K562 (cell line): ENCODE measurements at regions not wholly inside any gene's neighbourhood (a gene's known extent, or its start where the extent isn't known, plus 50 kb on each side); places are given as distances from the start of the nearest gene placed in this dataset.

Source experiments
- ATAC-seq: fragments of 200-7000 bp; cut with Tn5 transposase; 3 replicates; pipeline ENCODE4 v1.9.1; 2020; ENCODE audit warnings: moderate library complexity
- BruUV-seq: library from RNA; stranded (reverse); fragments of 400-500 nt; replicated peaks from 2 replicates; lab custom pipeline; 2021; lab: Mats Ljungman, UMichigan
- CTCF ChIA-PET: fragments of 300-600 bp; formaldehyde crosslinking; extraction: SDS; loops from one replicate; lab custom pipeline; 2021; ENCODE audit warnings: low intra/inter-chr PET ratio; lab: Yijun Ruan, JAX
- POLR2A ChIA-PET: fragments of 300-600, 350-650 bp; sonication (Branson Sonifier 250); formaldehyde crosslinking; extraction: SDS; loops from one replicate; lab custom pipeline; 2021; ENCODE audit warnings: antibody characterized with exemption, inconsistent platforms; lab: Yijun Ruan, JAX
- DNase-seq, 4 experiments: peaks; one replicate each; pipeline versions ENCODE4 v3.0.0 to v3.0.0-alpha.2; 2011 to 2018; ENCODE audit warnings: low spot score in 3 of 4, mixed read lengths in 3 of 4; ENCODE audit errors: extremely low read depth in 1 of 4
- FAIRE-seq: peaks from 2 replicates; lab custom pipeline; 2011; peaks lifted over from hg19 to GRCh38; lab: Jason Lieb, UNC
- H2AFZ ChIP-seq: 2 replicates; pipeline ENCODE4 v1.6.0; 2011; ENCODE audit warnings: low read depth, low read length, control low read depth, inconsistent platforms
- H3K27ac ChIP-seq: fragments of 200-600 bp; 3 replicates; pipeline ENCODE4 v1.8.0; 2011; ENCODE audit warnings: low read depth, mild to moderate bottlenecking, control low read depth, inconsistent platforms, low read length, moderate library complexity, mixed read lengths; ENCODE audit errors: extremely low read depth
- H3K27me3 ChIP-seq, 2 experiments: fragments of 300-600 bp in 1 of 2; 2 replicates in 1 of 2; 3 replicates in 1 of 2; pipeline versions ENCODE4 v1.6.0 to v1.8.0; 2011; ENCODE audit warnings: inconsistent platforms in 2 of 2, low read length in 2 of 2, mild to moderate bottlenecking in 1 of 2, mixed read lengths in 1 of 2, moderate library complexity in 1 of 2; ENCODE audit not compliant: control insufficient read depth in 2 of 2, insufficient read depth in 2 of 2
- H3K36me3 ChIP-seq: fragments of 300-600 bp; 3 replicates; pipeline ENCODE4 v1.8.0; 2011; ENCODE audit warnings: mild to moderate bottlenecking, low read length, inconsistent platforms; ENCODE audit not compliant: control insufficient read depth, insufficient read depth
- H3K4me1 ChIP-seq, 2 experiments: fragments of 200-600 bp in 1 of 2; replicated peaks in 1 of 2; 2 replicates in 1 of 2; 3 replicates in 1 of 2; pipeline versions ENCODE4 v1.5.1 to v1.8.0; 2011; ENCODE audit warnings: inconsistent platforms in 2 of 2, low read length in 2 of 2, mild to moderate bottlenecking in 1 of 2, mixed read lengths in 1 of 2, moderate library complexity in 1 of 2; ENCODE audit not compliant: control insufficient read depth in 2 of 2, insufficient read depth in 2 of 2
- H3K4me2 ChIP-seq: 2 replicates; pipeline ENCODE4 v1.6.1; 2011; ENCODE audit warnings: low read length, control low read depth, inconsistent platforms, mixed read lengths; ENCODE audit not compliant: insufficient read depth
- H3K4me3 ChIP-seq: fragments of 200-600 bp; sonication (generic), shearing (Covaris generic); 2 replicates; pipeline ENCODE4 v1.5.1; 2016; ENCODE audit warnings: control low read depth, inconsistent platforms
- H3K79me2 ChIP-seq: fragments of 200-600 bp; 3 replicates; pipeline ENCODE4 v1.8.0; 2011; ENCODE audit warnings: low read length, inconsistent platforms; ENCODE audit not compliant: control insufficient read depth, insufficient read depth
- H3K9ac ChIP-seq, 2 experiments: 2 replicates each; pipeline versions ENCODE4 v1.6.0 to v1.6.1; 2011; ENCODE audit warnings: low read depth in 2 of 2, low read length in 2 of 2, control low read depth in 1 of 2, inconsistent platforms in 1 of 2, mild to moderate bottlenecking in 1 of 2, mixed read lengths in 1 of 2; ENCODE audit not compliant: insufficient read depth in 1 of 2
- H3K9me1 ChIP-seq: one replicate; pipeline ENCODE4 v1.6.0; 2011; ENCODE audit warnings: inconsistent platforms, mild to moderate bottlenecking, low read length, moderate library complexity; ENCODE audit not compliant: control insufficient read depth, insufficient read depth
- H3K9me3 ChIP-seq: replicated peaks from 2 replicates; pipeline ENCODE4 v1.5.1; 2011; ENCODE audit warnings: low read depth, low read length, inconsistent platforms; ENCODE audit not compliant: control insufficient read depth, insufficient read depth
- H4K20me1 ChIP-seq: replicated peaks from 2 replicates; pipeline ENCODE4 v1.6.1; 2011; ENCODE audit warnings: low read length, inconsistent platforms, mixed read lengths; ENCODE audit not compliant: control insufficient read depth, insufficient read depth
- C11orf30 ChIP-seq: fragments of 450-650 bp; IDR thresholded peaks from 2 replicates; pipeline ENCODE4 v1.6.1; 2016; ENCODE audit warnings: low read depth, mild to moderate bottlenecking
- CBFA2T3 ChIP-seq: fragments of 450-650 bp; IDR thresholded peaks from 2 replicates; pipeline ENCODE4 v1.6.1; 2017
- CXXC5 ChIP-seq: fragments of 250-450 bp; sonication (Bioruptor Pico); IDR thresholded peaks from 2 replicates; pipeline ENCODE4 v1.8.0; 2022; ENCODE audit warnings: inconsistent platforms, mild to moderate bottlenecking, moderate library complexity
- ELK1 ChIP-seq: sonication (generic); formaldehyde crosslinking; IDR thresholded peaks from 2 replicates; pipeline ENCODE4 v1.8.1; 2022; ENCODE audit warnings: missing genetic modification reagents
- GATA2 ChIP-seq: sonication (generic); formaldehyde crosslinking; IDR thresholded peaks from 2 replicates; pipeline ENCODE4 v1.4.0; 2020; ENCODE audit warnings: mild to moderate bottlenecking, missing genetic modification reagents
- HMBOX1 ChIP-seq: sonication (generic); IDR thresholded peaks from 2 replicates; pipeline ENCODE4 v1.6.1; 2016
- KLF1 ChIP-seq: fragments of 450-650 bp; IDR thresholded peaks from 2 replicates; pipeline ENCODE4 v1.6.1; 2016; ENCODE audit warnings: missing genetic modification characterization, missing compliant biosample characterization
- MBD1 ChIP-seq: fragments of 250-450 bp; sonication (Bioruptor Pico); IDR thresholded peaks from 2 replicates; pipeline ENCODE4 v1.8.0; 2022; ENCODE audit warnings: inconsistent platforms
- MEF2D ChIP-seq: conservative IDR thresholded peaks from 2 replicates; pipeline ENCODE4 v1.6.1; 2016; ENCODE audit warnings: low read depth, missing genetic modification characterization, missing compliant biosample characterization
- NCOA1 ChIP-seq: fragments of 450-650 bp; IDR thresholded peaks from 2 replicates; pipeline ENCODE4 v1.6.1; 2016; ENCODE audit warnings: low read depth
- NFE2L1 ChIP-seq: fragments of 450-650 bp; IDR thresholded peaks from 2 replicates; pipeline ENCODE4 v1.6.1; 2016; ENCODE audit warnings: missing genetic modification characterization, low read depth, mild to moderate bottlenecking, missing compliant biosample characterization, moderate library complexity, borderline replicate concordance
- NFYB ChIP-seq: IDR thresholded peaks from 2 replicates; pipeline ENCODE4 v1.6.1; 2011; ENCODE audit warnings: mild to moderate bottlenecking, moderate library complexity; ENCODE audit not compliant: insufficient read length; ENCODE audit errors: extremely low read depth
- PHF21A ChIP-seq: fragments of 450-650 bp; IDR thresholded peaks from 2 replicates; pipeline ENCODE4 v1.6.1; 2017; ENCODE audit warnings: low read depth, borderline replicate concordance
- SMAD2 ChIP-seq: fragments of 150-350 bp; IDR thresholded peaks from 2 replicates; pipeline ENCODE4 v1.6.1; 2014; ENCODE audit warnings: low read depth, mild to moderate bottlenecking, low read length
- TAF9B ChIP-seq: fragments of 450-650 bp; IDR thresholded peaks from 2 replicates; pipeline ENCODE4 v1.6.1; 2018; ENCODE audit warnings: mild to moderate bottlenecking; ENCODE audit not compliant: partially characterized antibody
- THAP12 ChIP-seq: fragments of 250-450 bp; sonication (Bioruptor Pico); IDR thresholded peaks from 2 replicates; pipeline ENCODE4 v1.9.0; 2021; ENCODE audit warnings: mild to moderate bottlenecking, inconsistent platforms
- ZNF23 ChIP-seq: fragments of 250-450 bp; sonication (Bioruptor Pico); IDR thresholded peaks from 2 replicates; pipeline ENCODE4 v1.4.0; 2020; ENCODE audit warnings: mild to moderate bottlenecking
- ZNF316 ChIP-seq: fragments of 450-650 bp; IDR thresholded peaks from 2 replicates; pipeline ENCODE4 v1.6.1; 2016
- WGBS: fragments of 100-300 bp; shearing (Covaris generic); methylation state at CpG from one replicate; pipeline ENCODE4 v1.1.6; 2016; ENCODE audit warnings: low coverage, mixed read lengths; ENCODE audit not compliant: insufficient coverage; ENCODE audit errors: missing lambda C conversion rate; 5-methylcytosine and 5-hydroxymethylcytosine counted together
- in situ Hi-C: fragments of 300-500 bp; cut with MboI; formaldehyde crosslinking; loops from 4 replicates; pipeline ENCODE4 v1.15.0; 2018; ENCODE audit warnings: inconsistent platforms, mixed read lengths
- intact Hi-C: fragments of 100-400 bp; cut with micrococcal nuclease; formaldehyde crosslinking; loops from 2 replicates; pipeline ENCODE4 v1.14.2; 2022

GRCh38 chr3:101970212-101970611, 120.9 kb downstream of the NFKBIZ start:
- POLR2A ChIA-PET: interaction anchor here (0.6 to 1.0 kb wide), 2 partner anchors 33 to 297 kb away, joined by 3 read pairs; no protein-coding TSS in a partner anchor
- FAIRE-seq: no peak

More at GRCh38 chr3:101970212-101970611, 120.9 kb downstream of the NFKBIZ start:
- no peak overlapping the region for H3K4me2 ChIP-seq
- intact Hi-C loops: no loop called here
- DNase-seq (no peak), ATAC-seq (no peak)
- no peaks in the 10 kb centered on the region for H4K20me1 ChIP-seq
- H3K9me3 ChIP-seq: no peaks in the 10 kb centered on the region
- BruUV-seq: no TSS peak
- H3K27me3 ChIP-seq: no peaks in the 10 kb centered on the region
- H3K9ac ChIP-seq: no peak overlapping the region
- in situ Hi-C loops: no loop called here
- no peaks in the 10 kb centered on the region for H3K36me3 ChIP-seq
- H3K9me1 ChIP-seq: no peaks in the 10 kb centered on the region
- no peak overlapping the region for H2AFZ ChIP-seq
- H3K4me1 ChIP-seq: no peaks in the 10 kb centered on the region
- H3K27ac ChIP-seq: no peak overlapping the region
- CTCF ChIA-PET: no interaction called here
- no peaks in the 10 kb centered on the region for H3K79me2 ChIP-seq
- WGBS: 0% methylated on average over 1 of the region's 4 CpGs
- H3K4me3 ChIP-seq: no peak overlapping the region
- TF ChIP-seq HMBOX1 (no peak), ELK1 (CRISPR knock-in tag) (no peak), PHF21A (no peak), MBD1 (no peak), NFE2L1 (no peak), CXXC5 (CRISPR knock-in tag) (no peak), ZNF316 (peak; percentile 53; the same call in 1 of the 2 replicates), C11orf30 (peak; percentile 37; the same call in 1 of the 2 replicates), NFYB (no peak), KLF1 (tag) (no peak), GATA2 (no peak), THAP12 (CRISPR knock-in tag) (no peak), CBFA2T3 (no peak), ZNF23 (CRISPR knock-in tag) (no peak), NCOA1 (no peak), SMAD2 (no peak), TAF9B (no peak), MEF2D (tag) (no peak)
